ENCODE measurements at regions not wholly inside any gene's neighbourhood (a gene's known extent, or its start where the extent isn't known, plus 50 kb on each side); places are given as distances from the start of the nearest gene placed in this dataset.

GRCh38 chr3:635393-635792 lies 438.8 kb downstream of the CHL1 start:
- no peak overlapping the region for H3K27ac Mint-ChIP-seq

GRCh38 chr3:643376-643775 lies 446.8 kb downstream of the CHL1 start:
- Mint-ChIP-seq H3K9me3 (no peaks in the 10 kb centered on the region), H3K27ac (no peak overlapping the region), H3K27me3 (no peaks in the 10 kb centered on the region), H3K4me1 (ENCODE audit: low read depth) (no peaks in the 10 kb centered on the region), H3K36me3 (ENCODE audit: low read depth) (no peaks in the 10 kb centered on the region), H3K4me3 (no peak overlapping the region)
- intact Hi-C loops (cut with micrococcal nuclease) = no loop called here

More at GRCh38 chr3:635393-635792, 438.8 kb downstream of the CHL1 start:
- Mint-ChIP-seq H3K36me3 (ENCODE audit: low read depth) (no peaks in the 10 kb centered on the region), H3K27me3 (no peaks in the 10 kb centered on the region), H3K9me3 (no peaks in the 10 kb centered on the region), H3K4me3 (no peak overlapping the region), H3K4me1 (ENCODE audit: low read depth) (no peaks in the 10 kb centered on the region)
- intact Hi-C loops (cut with micrococcal nuclease) = no loop called here

- H3K27me3 Mint-ChIP-seq = no peaks in the 10 kb centered on the region
- no peak overlapping the region for H3K27ac Mint-ChIP-seq
- no peaks in the 10 kb centered on the region for H3K4me1 Mint-ChIP-seq (ENCODE audit: low read depth)
- intact Hi-C loops (cut with micrococcal nuclease) = no loop called here
- no peaks in the 10 kb centered on the region for H3K36me3 Mint-ChIP-seq (ENCODE audit: low read depth)
- H3K4me3 Mint-ChIP-seq = no peak overlapping the region
- peaks cover 7% of the 10 kb centered on the region for H3K9me3 Mint-ChIP-seq
Measured at GRCh38 chr3:655824-656223, 437.0 kb upstream of the CNTN6 start.

- intact Hi-C loops (cut with micrococcal nuclease) = no loop called here
- no peaks in the 10 kb centered on the region for H3K9me3 Mint-ChIP-seq
- no peaks in the 10 kb centered on the region for H3K4me1 Mint-ChIP-seq (ENCODE audit: low read depth)
- no peak overlapping the region for H3K27ac Mint-ChIP-seq
- H3K27me3 Mint-ChIP-seq = no peaks in the 10 kb centered on the region
- no peaks in the 10 kb centered on the region for H3K36me3 Mint-ChIP-seq (ENCODE audit: low read depth)
- no peak overlapping the region for H3K4me3 Mint-ChIP-seq
Measured at GRCh38 chr3:661356-661755, 431.5 kb upstream of the CNTN6 start.

GRCh38 chr3:674116-674515 lies 418.7 kb upstream of the CNTN6 start:
- H3K4me1 Mint-ChIP-seq (ENCODE audit: low read depth) = no peaks in the 10 kb centered on the region
- no peaks in the 10 kb centered on the region for H3K27me3 Mint-ChIP-seq
- H3K4me3 Mint-ChIP-seq = no peak overlapping the region
- H3K9me3 Mint-ChIP-seq = peaks cover 27% of the 10 kb centered on the region
- intact Hi-C loops (cut with micrococcal nuclease) = no loop called here
- no peaks in the 10 kb centered on the region for H3K36me3 Mint-ChIP-seq (ENCODE audit: low read depth)
- no peak overlapping the region for H3K27ac Mint-ChIP-seq

GRCh38 chr3:675846-676245 lies 417.0 kb upstream of the CNTN6 start:
- H3K36me3 Mint-ChIP-seq (ENCODE audit: low read depth) = no peaks in the 10 kb centered on the region
- no peaks in the 10 kb centered on the region for H3K27me3 Mint-ChIP-seq
- no peaks in the 10 kb centered on the region for H3K4me1 Mint-ChIP-seq (ENCODE audit: low read depth)
- no peak overlapping the region for H3K27ac Mint-ChIP-seq
- intact Hi-C loops (cut with micrococcal nuclease) = no loop called here
- H3K4me3 Mint-ChIP-seq = no peak overlapping the region
- peaks cover 27% of the 10 kb centered on the region for H3K9me3 Mint-ChIP-seq

GRCh38 chr3:683770-684169 lies 409.1 kb upstream of the CNTN6 start:
- Mint-ChIP-seq H3K4me1 (ENCODE audit: low read depth) (no peaks in the 10 kb centered on the region), H3K9me3 (peaks cover 11% of the 10 kb centered on the region), H3K4me3 (no peak overlapping the region), H3K27me3 (no peaks in the 10 kb centered on the region), H3K36me3 (ENCODE audit: low read depth) (no peaks in the 10 kb centered on the region), H3K27ac (no peak overlapping the region)
- intact Hi-C loops (cut with micrococcal nuclease) = no loop called here

GRCh38 chr3:690770-691169 lies 402.1 kb upstream of the CNTN6 start:
- H3K4me3 Mint-ChIP-seq = no peak overlapping the region
- peaks cover 63% of the 10 kb centered on the region for H3K9me3 Mint-ChIP-seq
- H3K4me1 Mint-ChIP-seq (ENCODE audit: low read depth) = no peaks in the 10 kb centered on the region
- no peak overlapping the region for H3K27ac Mint-ChIP-seq
- H3K36me3 Mint-ChIP-seq (ENCODE audit: low read depth) = no peaks in the 10 kb centered on the region
- no peaks in the 10 kb centered on the region for H3K27me3 Mint-ChIP-seq
- intact Hi-C loops (cut with micrococcal nuclease) = no loop called here

GRCh38 chr3:700514-700913 lies 392.3 kb upstream of the CNTN6 start:
- intact Hi-C loops (cut with micrococcal nuclease) = no loop called here
- Mint-ChIP-seq H3K4me1 (ENCODE audit: low read depth) (no peaks in the 10 kb centered on the region), H3K27ac (no peak overlapping the region), H3K9me3 (peaks cover 58% of the 10 kb centered on the region), H3K27me3 (no peaks in the 10 kb centered on the region), H3K36me3 (ENCODE audit: low read depth) (no peaks in the 10 kb centered on the region), H3K4me3 (no peak overlapping the region)

GRCh38 chr3:707041-707440 lies 385.8 kb upstream of the CNTN6 start:
- Mint-ChIP-seq H3K4me1 (ENCODE audit: low read depth) (no peaks in the 10 kb centered on the region), H3K27ac (no peak overlapping the region), H3K9me3 (peaks cover 38% of the 10 kb centered on the region), H3K36me3 (ENCODE audit: low read depth) (no peaks in the 10 kb centered on the region), H3K27me3 (no peaks in the 10 kb centered on the region), H3K4me3 (no peak overlapping the region)
- intact Hi-C loops (cut with micrococcal nuclease) = no loop called here

- Mint-ChIP-seq H3K27me3 (no peaks in the 10 kb centered on the region), H3K4me3 (no peak overlapping the region), H3K9me3 (peaks cover 35% of the 10 kb centered on the region), H3K4me1 (ENCODE audit: low read depth) (no peaks in the 10 kb centered on the region), H3K36me3 (ENCODE audit: low read depth) (no peaks in the 10 kb centered on the region), H3K27ac (no peak overlapping the region)
- intact Hi-C loops (cut with micrococcal nuclease) = no loop called here
Measured at GRCh38 chr3:713006-713621, 379.7 kb upstream of the CNTN6 start.

- intact Hi-C loops (cut with micrococcal nuclease) = no loop called here
- Mint-ChIP-seq H3K36me3 (ENCODE audit: low read depth) (no peaks in the 10 kb centered on the region), H3K27ac (no peak overlapping the region), H3K27me3 (no peaks in the 10 kb centered on the region), H3K4me1 (ENCODE audit: low read depth) (no peaks in the 10 kb centered on the region), H3K4me3 (no peak overlapping the region), H3K9me3 (peaks cover 36% of the 10 kb centered on the region)
Measured at GRCh38 chr3:713947-714620, 378.7 kb upstream of the CNTN6 start.

- Mint-ChIP-seq H3K4me1 (ENCODE audit: low read depth) (no peaks in the 10 kb centered on the region), H3K9me3 (peaks cover 43% of the 10 kb centered on the region), H3K27me3 (no peaks in the 10 kb centered on the region), H3K4me3 (no peak overlapping the region), H3K36me3 (ENCODE audit: low read depth) (no peaks in the 10 kb centered on the region), H3K27ac (no peak overlapping the region)
- intact Hi-C loops (cut with micrococcal nuclease) = no loop called here
Measured at GRCh38 chr3:721086-721485, 371.7 kb upstream of the CNTN6 start.

GRCh38 chr3:732326-732928 lies 360.4 kb upstream of the CNTN6 start:
- intact Hi-C loops (cut with micrococcal nuclease) = no loop called here
- no peaks in the 10 kb centered on the region for H3K36me3 Mint-ChIP-seq (ENCODE audit: low read depth)
- no peak overlapping the region for H3K4me3 Mint-ChIP-seq
- no peak overlapping the region for H3K27ac Mint-ChIP-seq
- H3K9me3 Mint-ChIP-seq = peaks cover 43% of the 10 kb centered on the region
- no peaks in the 10 kb centered on the region for H3K27me3 Mint-ChIP-seq
- H3K4me1 Mint-ChIP-seq (ENCODE audit: low read depth) = no peaks in the 10 kb centered on the region

GRCh38 chr3:733313-733712 lies 359.5 kb upstream of the CNTN6 start:
- no peaks in the 10 kb centered on the region for H3K4me1 Mint-ChIP-seq (ENCODE audit: low read depth)
- no peak overlapping the region for H3K27ac Mint-ChIP-seq
- H3K36me3 Mint-ChIP-seq (ENCODE audit: low read depth) = no peaks in the 10 kb centered on the region
- H3K9me3 Mint-ChIP-seq = peaks cover 46% of the 10 kb centered on the region
- no peaks in the 10 kb centered on the region for H3K27me3 Mint-ChIP-seq
- intact Hi-C loops (cut with micrococcal nuclease) = no loop called here
- no peak overlapping the region for H3K4me3 Mint-ChIP-seq
